Endothelial cell of umbilical vein (primary cell): ENCODE measurements at regions not wholly inside any gene's neighbourhood (a gene's known extent, or its start where the extent isn't known, plus 50 kb on each side); places are given as distances from the start of the nearest gene placed in this dataset.

ENCODE experiments used
- BruUV-seq: library from RNA; stranded (reverse); fragments of 400-500 nt; replicated peaks from 2 replicates; lab custom pipeline; 2021; lab: Mats Ljungman, UMichigan
- CTCF ChIA-PET: fragments of 300-600, 350-600 bp; sonication (Branson Sonifier 250); formaldehyde crosslinking; loops from one replicate; lab custom pipeline; 2021; ENCODE audit warnings: antibody characterized with exemption, inconsistent platforms; lab: Charles Lee
- POLR2A ChIA-PET: fragments of 300-600, 350-600 bp; sonication (Branson Sonifier 250); formaldehyde crosslinking; loops from one replicate; lab custom pipeline; 2021; ENCODE audit warnings: antibody characterized with exemption, inconsistent platforms; lab: Charles Lee
- DNase-seq: peaks from one replicate; pipeline ENCODE4 v3.0.0-alpha.2; 2011; ENCODE audit warnings: low read depth, low spot score
- FAIRE-seq: peaks from 2 replicates; lab custom pipeline; 2011; peaks lifted over from hg19 to GRCh38; lab: Jason Lieb, UNC
- H2AFZ ChIP-seq: 2 replicates; pipeline ENCODE4 v1.6.0; 2012; ENCODE audit warnings: low read depth, low read length, control low read depth, inconsistent platforms
- H3K27ac ChIP-seq: 2 replicates; pipeline ENCODE4 v1.5.1; 2011; ENCODE audit warnings: low read depth, mild to moderate bottlenecking, control low read depth, low read length, moderate library complexity; ENCODE audit not compliant: insufficient read depth
- H3K27me3 ChIP-seq, 2 experiments: 2 replicates each; pipeline versions ENCODE4 v1.6.0 to v1.6.1; 2011; ENCODE audit warnings: low read length in 2 of 2, mixed read lengths in 1 of 2; ENCODE audit not compliant: control insufficient read depth in 2 of 2, insufficient read depth in 2 of 2
- H3K36me3 ChIP-seq, 2 experiments: 2 replicates in 1 of 2; 3 replicates in 1 of 2; pipeline ENCODE4 v1.5.1; 2011; ENCODE audit warnings: low read length in 2 of 2, mild to moderate bottlenecking in 1 of 2, moderate library complexity in 1 of 2; ENCODE audit not compliant: control insufficient read depth in 2 of 2, insufficient read depth in 2 of 2; ENCODE audit errors: extremely low read depth in 1 of 2
- H3K4me1 ChIP-seq: 3 replicates; pipeline ENCODE4 v1.5.1; 2011; ENCODE audit warnings: mild to moderate bottlenecking, low read length; ENCODE audit not compliant: control insufficient read depth, insufficient read depth; ENCODE audit errors: extremely low read depth
- H3K4me2 ChIP-seq: 2 replicates; pipeline ENCODE4 v1.6.1; 2011; ENCODE audit warnings: low read length, control low read depth, mixed read lengths; ENCODE audit not compliant: insufficient read depth
- H3K4me3 ChIP-seq, 3 experiments: fragments of 200-600 bp in 1 of 3; sonication (generic), shearing (Covaris generic) in 1 of 3; replicated peaks in 1 of 3; 2 replicates each; pipeline ENCODE4 v1.5.1; 2011 to 2016; ENCODE audit warnings: control low read depth in 3 of 3, low read length in 3 of 3, mild to moderate bottlenecking in 2 of 3, inconsistent platforms in 1 of 3, low read depth in 1 of 3, moderate library complexity in 1 of 3; ENCODE audit not compliant: insufficient read depth in 1 of 3
- H3K79me2 ChIP-seq: 2 replicates; pipeline ENCODE4 v1.6.0; 2012; ENCODE audit warnings: low read length, inconsistent platforms; ENCODE audit not compliant: control insufficient read depth, insufficient read depth
- H3K9ac ChIP-seq: replicated peaks from 2 replicates; pipeline ENCODE3; 2011; ENCODE audit warnings: low read length, control low read depth; ENCODE audit not compliant: insufficient read depth; ENCODE audit errors: extremely low read depth
- H3K9me1 ChIP-seq: replicated peaks from 3 replicates; pipeline ENCODE4 v1.6.0; 2011; ENCODE audit warnings: mild to moderate bottlenecking, low read length; ENCODE audit not compliant: control insufficient read depth, insufficient read depth; ENCODE audit errors: extremely low read depth
- H3K9me3 ChIP-seq: replicated peaks from 2 replicates; pipeline ENCODE4 v1.5.1; 2012; ENCODE audit warnings: low read length, inconsistent platforms; ENCODE audit not compliant: control insufficient read depth, insufficient read depth
- H4K20me1 ChIP-seq: replicated peaks from 2 replicates; pipeline ENCODE3; 2011; ENCODE audit warnings: mild to moderate bottlenecking, low read length; ENCODE audit not compliant: control insufficient read depth, insufficient read depth; ENCODE audit errors: extremely low read depth
- CTCF ChIP-seq, 2 donors: IDR thresholded peaks; 1 replicate in 1 of 2; 2 replicates in 1 of 2; pipeline ENCODE4 v1.5.1; 2011; ENCODE audit warnings: low read length in 2 of 2, mild to moderate bottlenecking in 2 of 2, moderate library complexity in 2 of 2, control low read depth in 1 of 2, inconsistent platforms in 1 of 2, low read depth in 1 of 2; ENCODE audit not compliant: insufficient read depth in 1 of 2; ENCODE audit errors: extremely low read depth in 1 of 2
- EZH2 ChIP-seq: IDR thresholded peaks from 2 replicates; pipeline ENCODE4 v1.6.1; 2012; ENCODE audit warnings: borderline replicate concordance, low read depth, mild to moderate bottlenecking, moderate library complexity, low read length, inconsistent platforms; ENCODE audit not compliant: severe bottlenecking
- FOS ChIP-seq: IDR thresholded peaks from 2 replicates; pipeline ENCODE4 v1.6.1; 2011; ENCODE audit warnings: mild to moderate bottlenecking, low read length, moderate library complexity, borderline replicate concordance; ENCODE audit not compliant: insufficient read depth
- JUN ChIP-seq: IDR thresholded peaks from 2 replicates; pipeline ENCODE4 v1.6.1; 2011; ENCODE audit warnings: borderline replicate concordance, low read depth; ENCODE audit not compliant: insufficient read length, insufficient read depth
- MYC ChIP-seq: IDR thresholded peaks from one replicate; pipeline ENCODE4 v1.6.1; 2011; ENCODE audit warnings: mild to moderate bottlenecking, low read depth, low read length
- POLR2A ChIP-seq: IDR thresholded peaks from 2 replicates; pipeline ENCODE4 v1.6.1; 2012; ENCODE audit warnings: low read depth, mild to moderate bottlenecking, control low read depth, low read length
- POLR2AphosphoS5 ChIP-seq: IDR thresholded peaks from 2 replicates; pipeline ENCODE4 v1.6.1; 2012; ENCODE audit warnings: low read depth, mild to moderate bottlenecking, control low read depth, low read length, moderate library complexity; ENCODE audit not compliant: insufficient read depth
- dilution Hi-C: fragments of 300-500 bp; cut with MboI; formaldehyde crosslinking; loops from one replicate; pipeline ENCODE4 v1.15.0; 2019; ENCODE audit warnings: low sequenced_read_pairs; ENCODE audit not compliant: extremely low pct_ligation_motif_present
- intact Hi-C: fragments of 100-400 bp; cut with micrococcal nuclease; formaldehyde crosslinking; loops from one replicate; pipeline ENCODE4 v1.10.0; 2022
- TF ChIP-seq, protein P1 (sequence below): IDR thresholded peaks from 2 replicates; pipeline ENCODE4 v1.6.1; 2011; ENCODE audit not compliant: insufficient read depth, insufficient read length

DNA sequence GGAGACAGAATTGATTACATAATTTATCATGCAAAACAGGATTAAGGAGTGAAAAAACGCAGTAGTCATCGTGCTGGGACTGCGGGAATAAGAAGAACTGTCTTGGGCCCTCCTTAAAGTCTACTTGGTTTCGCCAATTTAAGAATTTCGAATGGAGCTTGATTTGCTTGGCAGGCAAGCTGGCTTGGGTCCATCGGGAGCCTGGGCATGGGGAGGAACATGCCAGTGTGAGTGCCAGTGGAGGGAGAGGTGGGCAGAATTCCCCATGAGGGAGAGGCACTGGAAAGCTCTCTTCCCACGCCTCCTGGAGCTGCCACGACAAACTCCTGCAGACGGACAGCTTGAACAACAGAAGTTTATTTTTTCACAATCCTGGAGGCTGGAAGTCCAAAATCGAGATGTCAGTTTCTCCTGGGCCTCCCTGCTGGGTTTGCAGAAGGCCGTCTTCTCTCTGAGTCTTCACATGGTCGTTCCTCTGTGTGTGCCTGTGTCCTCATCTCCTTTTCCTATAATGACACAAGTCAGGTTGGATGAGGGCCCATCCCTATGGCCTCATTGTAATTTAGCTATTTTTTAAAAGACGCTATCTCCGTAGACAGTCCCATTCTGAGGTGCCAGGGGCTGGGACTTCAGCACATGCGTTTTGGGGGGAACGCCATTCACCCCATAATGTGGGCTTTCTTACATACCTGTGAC lies 528.7 kb upstream of the DPP6 start:
- Histone ChIP-seq H3K9ac (no peak overlapping the region), H3K27ac (no peak overlapping the region), H3K4me1 (no peaks in the 10 kb centered on the region), H3K36me3 (no peaks in the 10 kb centered on the region), H3K4me2 (no peak overlapping the region), H2AFZ (no peak overlapping the region), H3K27me3 (no peaks in the 10 kb centered on the region), H3K4me3 (no peak overlapping the region), H3K9me3 (peaks cover 7% of the 10 kb centered on the region), H4K20me1 (no peaks in the 10 kb centered on the region), H3K9me1 (no peaks in the 10 kb centered on the region), H3K79me2 (no peaks in the 10 kb centered on the region)
- BruUV-seq: no TSS peak
- dilution Hi-C loops (no loop called here), intact Hi-C loops (no loop called here)
- ChIA-PET CTCF (no interaction called here), POLR2A (no interaction called here)
- DNase-seq: no peak
- no peak for TF ChIP-seq POLR2AphosphoS5
- TF ChIP-seq, protein P1, sequence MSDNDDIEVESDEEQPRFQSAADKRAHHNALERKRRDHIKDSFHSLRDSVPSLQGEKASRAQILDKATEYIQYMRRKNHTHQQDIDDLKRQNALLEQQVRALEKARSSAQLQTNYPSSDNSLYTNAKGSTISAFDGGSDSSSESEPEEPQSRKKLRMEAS: no peak
- TF ChIP-seq FOS: no peak
- TF ChIP-seq POLR2A: no peak
- no peak for TF ChIP-seq MYC
- no peak for TF ChIP-seq CTCF (IDR thresholded peaks at IDR 0.05; ENCODE audit: extremely low read depth in 1 of 2, insufficient read depth in 1 of 2, low read depth in 1 of 2, low read length in 2 of 2)
- TF ChIP-seq EZH2: no peak
- TF ChIP-seq JUN: no peak
- FAIRE-seq: no peak
